Activated CD4-positive, alpha-beta T cell treated with anti-CD3 and anti-CD28 coated beads for 4 hours (primary cell): ENCODE measurements at regions not wholly inside any gene's neighbourhood (a gene's known extent, or its start where the extent isn't known, plus 50 kb on each side); places are given as distances from the start of the nearest gene placed in this dataset.

Experiments
- DNase-seq, 2 donors: peaks; one replicate each; pipeline ENCODE4 v3.0.0-alpha.2; 2020

DNA sequence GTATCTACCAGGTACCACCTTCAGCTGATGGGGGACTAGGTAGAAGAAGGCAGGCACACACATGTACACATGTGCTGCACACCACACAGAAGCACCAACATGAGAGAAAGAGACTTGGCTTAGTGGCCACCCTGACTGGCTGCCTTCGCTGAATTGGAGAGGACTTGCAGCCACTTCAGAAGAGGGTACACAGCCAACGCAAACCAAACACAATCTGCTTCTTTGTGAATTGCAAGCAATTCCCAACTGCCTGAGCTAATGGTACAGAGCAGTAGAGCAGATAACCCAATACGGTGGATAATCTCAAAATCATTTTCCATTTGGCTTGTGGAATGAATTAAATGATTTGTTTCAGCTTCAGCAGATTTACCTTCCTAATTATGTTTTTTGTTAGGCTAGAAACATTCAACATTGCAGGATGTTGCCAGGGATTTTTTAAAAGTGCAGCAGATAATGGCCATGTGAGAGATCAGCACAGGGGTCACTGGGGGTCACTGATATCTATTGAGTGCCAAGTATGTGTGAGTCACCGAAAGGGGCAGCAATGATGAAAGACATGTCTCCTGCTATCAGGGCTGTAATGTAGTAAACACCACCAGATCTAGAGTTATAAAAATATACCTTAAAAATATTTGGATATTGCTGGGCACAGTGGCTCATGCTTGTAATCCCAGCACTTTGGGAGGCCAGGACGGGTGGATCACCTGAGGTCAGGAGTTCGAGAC lies 652.6 kb downstream of the BCL11A start:
- no peak for DNase-seq

DNA sequence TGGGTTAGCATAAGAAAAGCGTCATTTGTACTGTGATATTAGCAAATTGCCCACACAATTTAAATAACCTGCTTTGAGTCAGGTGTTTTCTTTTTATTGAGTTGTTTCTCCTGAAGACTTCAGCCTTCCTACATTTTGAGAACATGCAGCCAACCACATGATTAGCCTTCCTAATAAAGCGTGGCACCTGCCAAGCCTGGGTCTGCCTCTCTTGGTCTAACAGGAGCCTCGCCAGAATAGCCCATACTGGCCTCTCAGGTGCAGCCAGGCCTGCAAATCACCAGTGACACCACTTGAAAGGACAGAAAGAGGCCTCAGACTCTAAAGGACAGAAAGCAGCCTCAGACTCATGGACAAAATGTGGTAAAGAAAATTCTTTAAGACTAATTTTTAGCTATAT lies 653.8 kb downstream of the BCL11A start:
- no peak for DNase-seq

DNA sequence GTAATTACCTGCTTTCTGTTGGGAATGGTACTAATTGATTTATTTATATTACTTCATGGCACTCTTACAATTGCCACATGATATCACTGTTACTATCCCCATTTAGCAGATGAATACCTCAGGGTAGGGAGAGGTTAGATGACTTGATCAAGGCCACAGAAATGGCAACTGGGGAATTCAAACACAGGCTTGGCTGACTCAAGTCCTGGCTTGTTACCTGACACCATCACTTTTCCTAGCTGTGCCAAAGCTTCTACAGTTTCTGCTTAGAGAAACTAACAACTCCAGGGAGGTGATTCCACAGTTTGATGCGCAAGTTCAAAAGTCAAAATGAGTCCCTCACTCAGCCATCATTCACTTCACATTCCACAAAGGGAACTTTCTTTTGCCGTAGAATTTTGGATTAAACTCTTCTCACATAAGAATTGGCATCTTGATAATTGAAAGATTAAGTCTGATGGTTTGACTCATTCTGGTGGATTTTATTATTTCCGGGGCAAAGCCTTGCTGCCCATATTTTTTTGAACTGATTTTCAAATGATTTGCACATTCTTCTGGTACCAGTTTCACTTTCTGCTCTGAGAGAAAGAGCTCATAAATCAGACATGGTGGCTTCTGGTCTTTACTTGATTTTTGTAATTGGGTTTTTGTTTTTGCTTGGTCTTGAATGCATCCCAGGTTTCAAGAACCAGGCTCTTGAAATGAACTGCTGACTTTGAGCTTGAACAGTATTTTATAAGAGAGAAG lies 656.8 kb downstream of the BCL11A start:
- no peak for DNase-seq

DNA sequence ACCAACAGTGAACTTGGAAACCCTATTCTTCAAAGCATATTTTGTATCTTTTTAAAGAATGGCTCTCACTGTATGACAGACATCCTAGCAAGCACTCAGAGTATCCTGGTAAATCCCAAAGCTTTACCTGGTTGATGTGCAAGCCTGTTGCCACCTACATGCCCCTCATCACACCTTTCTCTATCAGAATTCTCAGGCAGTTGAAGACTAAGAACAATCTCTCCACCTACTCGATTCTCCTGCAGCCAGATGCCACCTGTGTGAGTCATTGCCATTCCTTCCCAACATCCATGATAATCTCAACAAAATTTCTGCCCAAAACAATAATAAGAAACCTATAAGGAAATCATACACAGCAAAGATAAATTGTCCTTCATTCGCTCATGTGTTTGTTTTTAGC lies 659.8 kb downstream of the BCL11A start:
- DNase-seq: no peak

DNA sequence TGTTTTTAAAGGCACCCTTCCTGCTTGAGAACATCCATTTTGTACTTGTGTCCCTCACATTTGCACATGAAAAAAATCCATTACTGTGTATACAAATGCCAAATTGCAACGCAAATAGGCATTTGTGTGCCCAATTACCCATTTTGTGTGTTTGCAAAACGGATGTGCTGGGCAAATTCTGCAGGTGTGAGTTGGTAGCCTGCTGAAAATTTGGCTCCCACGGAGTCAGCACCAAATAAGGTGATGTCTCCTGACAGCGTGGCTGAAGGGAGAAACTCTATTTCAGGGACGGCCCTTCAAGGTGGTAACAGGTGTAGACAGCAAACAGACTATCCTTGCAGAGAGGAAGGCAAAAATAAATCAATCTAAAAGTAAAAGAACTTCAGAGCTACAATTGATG lies 661.1 kb downstream of the BCL11A start:
- no peak for DNase-seq

DNA sequence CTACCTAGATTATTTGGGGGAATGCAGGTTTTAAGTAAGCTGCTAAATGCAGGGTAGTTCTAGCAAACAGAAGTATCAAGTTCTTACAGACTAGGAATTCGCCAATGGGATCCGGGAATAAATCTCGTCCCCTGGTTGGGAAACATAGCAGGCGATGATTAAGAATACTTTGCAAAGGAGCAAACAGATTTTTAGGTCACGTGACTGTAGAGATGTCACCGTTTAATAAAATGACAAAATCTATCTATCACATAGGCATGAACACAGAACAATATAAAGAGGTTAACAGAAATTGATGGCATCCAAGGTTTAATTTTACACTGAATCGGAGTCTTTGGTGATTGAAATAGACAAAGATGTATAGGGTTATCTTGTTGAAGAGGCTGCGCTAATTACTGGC lies 664.1 kb downstream of the BCL11A start:
- no peak for DNase-seq

DNA sequence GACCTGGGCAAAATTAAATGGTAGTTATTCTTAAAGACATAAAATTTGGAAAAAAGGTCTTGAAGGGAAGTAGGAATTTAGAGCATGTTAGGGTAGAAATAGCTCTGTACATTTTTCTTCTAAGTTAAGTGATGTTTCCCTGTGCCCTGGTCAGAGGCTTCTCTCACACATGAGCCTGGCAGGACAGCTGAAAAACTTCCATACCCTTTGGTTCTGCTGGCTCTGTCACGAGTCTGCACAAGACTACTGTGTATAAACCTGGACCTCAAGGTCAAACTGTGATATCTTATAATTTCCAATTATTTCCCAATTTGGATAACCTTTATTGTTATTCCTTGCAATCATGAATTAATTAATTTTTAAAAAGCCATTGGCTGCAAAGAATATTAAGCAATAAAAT lies 664.7 kb downstream of the BCL11A start:
- no peak for DNase-seq

DNA sequence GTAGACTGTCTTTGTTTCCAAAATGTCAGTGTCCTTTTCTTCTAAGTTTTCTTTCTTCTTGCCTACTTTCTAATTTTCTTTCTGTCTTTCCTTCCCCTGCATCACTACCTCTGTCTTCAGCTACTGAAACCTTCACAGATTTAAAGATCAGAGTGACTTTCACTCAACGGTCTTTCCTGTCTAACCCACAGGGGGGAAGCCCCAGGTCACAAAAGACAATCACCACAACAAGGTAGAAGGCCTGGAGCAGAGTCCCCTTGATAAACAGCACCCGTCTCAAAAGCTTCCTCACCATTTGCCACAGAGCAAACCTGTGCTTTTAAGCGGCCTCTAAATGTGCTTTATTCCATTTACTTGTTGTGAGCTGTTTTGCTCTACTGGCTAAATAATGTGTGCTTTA lies 665.4 kb downstream of the BCL11A start:
- peak; percentile 17 for DNase-seq

DNA sequence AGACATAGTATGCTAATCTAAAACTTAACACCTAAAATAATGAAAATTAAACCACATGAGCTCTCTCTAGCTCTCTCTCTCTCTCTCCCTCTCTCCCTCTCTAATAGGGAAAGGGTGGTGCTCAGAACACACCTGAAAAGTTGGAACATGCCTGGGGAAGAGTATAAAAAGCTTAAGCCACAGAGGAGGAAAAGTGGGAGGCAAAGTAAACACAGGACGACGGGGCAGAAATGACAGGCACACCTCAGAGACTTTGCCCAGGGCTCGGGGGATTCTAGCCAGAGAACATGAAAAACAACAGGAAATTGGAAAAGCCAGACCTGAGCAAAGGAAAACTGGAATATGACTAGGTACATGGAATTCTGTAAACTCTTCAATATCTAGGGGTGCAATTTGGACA lies 666.1 kb downstream of the BCL11A start:
- no peak for DNase-seq

DNA sequence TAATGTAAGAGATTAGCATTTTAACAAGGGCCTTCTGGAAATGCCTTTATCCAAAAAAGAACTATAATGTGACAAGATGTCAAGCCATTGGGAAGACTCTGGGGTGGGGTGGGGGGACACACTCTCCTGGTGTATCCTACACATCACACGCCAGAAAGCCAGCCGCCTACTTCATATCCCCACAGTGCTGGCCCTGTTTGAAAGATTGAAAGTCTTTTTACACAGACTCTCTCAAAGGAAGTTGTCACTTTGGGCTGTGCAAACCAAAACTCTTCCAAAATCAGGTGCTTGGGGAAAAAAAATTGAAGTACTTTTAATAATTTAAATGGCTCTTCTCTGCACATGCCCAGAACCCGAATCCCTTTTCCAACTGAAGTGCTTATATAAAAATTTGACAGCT lies 666.7 kb downstream of the BCL11A start:
- DNase-seq: no peak

DNA sequence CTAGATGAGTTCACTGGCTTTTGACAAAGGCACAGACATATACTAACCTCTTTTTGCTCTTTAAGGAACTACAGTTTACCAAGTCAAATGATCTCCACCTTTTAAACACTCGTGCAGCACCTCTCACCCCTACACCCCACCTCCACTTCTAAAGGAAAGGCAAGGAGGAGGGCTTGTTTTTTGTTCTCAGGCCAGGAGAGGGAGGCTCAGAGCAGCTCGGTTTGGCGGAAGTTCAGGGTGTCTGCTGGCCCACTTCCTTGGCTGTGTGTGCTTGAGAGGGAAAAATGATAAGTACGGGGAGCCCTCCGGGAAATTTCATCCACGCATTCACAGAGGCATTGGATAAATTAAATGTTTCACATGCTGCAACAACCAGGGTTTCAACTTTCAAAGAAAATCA lies 667.9 kb downstream of the BCL11A start:
- no peak for DNase-seq

DNA sequence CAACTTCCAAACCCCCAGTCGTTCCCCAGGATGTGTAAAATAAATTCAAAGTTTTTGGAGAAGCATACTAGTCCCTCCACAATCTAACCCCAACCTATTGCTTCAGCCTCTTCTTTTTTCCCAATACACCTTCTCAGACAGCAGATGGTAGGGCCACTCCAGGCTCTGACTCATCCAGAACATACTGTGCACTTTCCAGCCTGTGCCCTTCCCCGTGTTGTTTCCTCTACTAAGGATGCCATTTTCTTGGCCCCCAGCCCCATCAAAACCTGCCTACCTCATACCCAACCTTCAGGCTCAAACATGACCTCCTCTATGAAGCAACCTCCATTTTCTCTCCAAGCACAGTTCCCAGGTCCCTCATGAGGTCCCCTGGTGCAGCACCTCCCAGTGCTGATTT lies 669.3 kb downstream of the BCL11A start:
- no peak for DNase-seq

DNA sequence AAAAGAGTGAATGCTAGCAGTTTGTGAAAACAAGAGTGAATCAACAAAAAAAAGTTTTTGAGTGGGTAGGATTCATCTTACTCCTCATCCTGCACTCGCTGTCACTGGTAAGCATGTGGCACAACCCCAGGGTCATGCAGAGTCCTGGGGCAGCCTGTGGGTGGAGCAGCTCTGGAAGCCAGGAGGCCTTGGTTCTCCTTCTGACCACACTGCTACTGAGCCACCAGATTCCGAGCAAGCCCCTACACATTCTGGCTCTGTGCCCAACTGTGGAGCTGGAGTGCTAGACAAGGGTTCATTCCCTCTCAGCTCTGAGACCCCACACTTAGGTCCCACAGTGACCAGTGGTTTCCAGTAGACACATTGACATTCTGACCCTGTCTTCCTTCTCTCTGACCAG lies 670.6 kb downstream of the BCL11A start:
- no peak for DNase-seq

DNA sequence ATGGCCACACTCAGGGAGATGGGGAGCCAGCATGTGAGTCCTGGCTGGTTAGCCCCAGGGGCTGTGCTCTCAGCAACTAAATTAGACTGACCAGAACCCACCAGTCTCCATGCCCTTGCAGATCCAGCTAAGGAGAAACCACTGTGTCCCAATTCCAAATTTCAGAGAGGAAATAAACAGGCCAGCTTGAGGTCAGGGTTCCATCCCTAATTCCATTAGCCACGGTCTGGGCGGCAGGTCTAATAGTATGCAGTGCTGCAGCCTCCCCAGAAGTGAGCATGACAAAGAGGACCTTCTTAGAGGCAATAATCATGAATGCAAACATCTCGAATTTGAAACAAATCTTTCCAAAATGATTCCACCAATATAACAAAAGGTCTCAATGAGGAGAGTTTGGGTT lies 671.2 kb downstream of the BCL11A start:
- no peak for DNase-seq

DNA sequence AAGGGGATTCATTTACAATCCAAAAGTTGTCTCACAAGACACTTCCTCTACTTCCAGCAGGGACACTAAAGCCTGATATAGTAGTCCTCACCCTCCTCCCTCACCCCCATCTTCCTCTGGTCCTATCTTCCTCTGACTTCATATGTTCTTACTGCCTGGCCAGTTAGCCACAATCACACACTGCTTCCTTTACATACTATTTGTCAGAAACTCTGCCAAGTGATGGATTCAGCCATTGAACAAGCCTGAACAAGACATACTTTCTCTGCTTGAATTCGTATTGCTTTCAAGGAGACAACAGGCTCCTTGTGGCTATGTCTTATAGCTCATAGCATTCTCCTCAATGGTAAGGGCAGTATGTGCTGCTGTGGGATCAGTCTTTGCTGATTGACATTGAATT lies 672.2 kb downstream of the BCL11A start:
- no peak for DNase-seq

DNA sequence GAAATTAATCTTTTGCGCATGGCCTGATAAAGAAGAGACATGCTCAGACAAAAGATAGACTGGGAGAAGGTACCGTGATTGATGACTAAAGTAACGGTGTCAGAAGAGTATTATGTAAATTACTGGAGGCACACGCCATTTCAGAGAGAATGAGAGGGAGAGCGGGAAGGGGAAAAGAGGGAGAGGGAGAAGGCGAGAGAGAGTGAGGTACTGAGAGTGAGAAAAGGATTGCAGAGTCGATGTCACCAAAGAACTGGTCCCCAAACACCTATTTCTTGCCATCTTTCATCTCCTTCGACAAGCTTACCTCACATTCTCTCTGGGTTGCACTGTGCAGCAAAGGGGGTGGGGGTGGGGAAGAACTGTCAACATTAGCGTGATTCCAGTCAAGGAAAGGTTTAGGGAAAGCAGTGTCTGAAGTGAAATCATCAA lies 673.7 kb downstream of the BCL11A start:
- no peak for DNase-seq

DNA sequence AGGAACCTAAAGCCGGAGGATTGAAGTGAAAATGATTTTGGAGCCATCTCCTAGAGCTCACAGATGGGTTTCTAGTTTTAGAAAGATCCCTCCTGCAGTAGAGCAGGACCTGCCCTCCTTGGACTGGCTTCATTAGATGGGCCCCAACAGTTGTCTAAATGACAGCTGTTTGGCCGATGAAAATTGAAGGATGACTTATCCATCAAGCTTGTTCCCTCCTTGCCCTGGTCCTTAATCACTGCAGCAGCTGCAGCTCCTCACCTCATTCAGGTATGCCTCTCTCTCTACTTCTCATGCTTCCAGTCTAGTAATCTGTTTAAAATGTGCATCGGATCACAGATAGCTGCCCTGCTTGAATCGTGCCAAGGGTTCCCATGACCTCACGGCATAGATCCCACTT lies 677.6 kb downstream of the BCL11A start:
- DNase-seq: no peak

DNA sequence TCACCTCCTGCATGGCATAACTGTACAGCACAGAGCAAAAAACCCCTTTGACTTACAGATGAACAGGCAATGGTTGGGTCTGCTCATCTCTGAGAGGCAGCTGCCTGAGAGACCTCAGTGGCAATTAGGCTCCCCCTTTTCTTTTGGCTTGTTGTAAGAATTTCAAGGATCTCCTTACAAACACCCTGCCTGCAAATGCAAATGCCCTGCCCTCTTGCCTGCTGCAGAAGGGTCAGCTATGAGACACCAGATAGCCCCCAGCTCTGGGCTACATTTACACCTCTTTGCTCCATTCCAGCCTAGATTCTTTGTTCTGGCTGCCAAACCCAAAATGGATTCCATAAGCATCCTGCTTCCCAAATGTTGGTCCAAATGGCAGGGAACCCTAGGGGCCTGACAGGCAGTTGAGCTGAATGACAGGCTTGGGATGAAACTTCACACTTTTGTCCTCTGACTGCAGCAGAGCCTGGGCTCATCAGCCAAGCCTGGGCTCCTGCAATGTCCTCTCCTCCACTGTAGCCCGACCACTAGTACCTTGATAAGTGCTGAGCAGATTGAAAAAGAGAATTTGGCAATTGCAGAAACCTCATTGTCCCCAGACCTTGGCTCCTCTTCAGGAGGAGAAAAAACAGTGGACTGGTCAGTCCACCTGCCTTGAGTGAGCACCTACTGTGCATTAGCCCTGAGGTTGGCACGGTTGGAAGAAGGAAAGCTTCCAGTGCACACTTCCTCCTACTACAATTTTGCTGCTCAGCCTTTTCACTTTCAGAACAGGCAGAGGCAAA lies 678.3 kb downstream of the BCL11A start:
- no peak for DNase-seq

DNA sequence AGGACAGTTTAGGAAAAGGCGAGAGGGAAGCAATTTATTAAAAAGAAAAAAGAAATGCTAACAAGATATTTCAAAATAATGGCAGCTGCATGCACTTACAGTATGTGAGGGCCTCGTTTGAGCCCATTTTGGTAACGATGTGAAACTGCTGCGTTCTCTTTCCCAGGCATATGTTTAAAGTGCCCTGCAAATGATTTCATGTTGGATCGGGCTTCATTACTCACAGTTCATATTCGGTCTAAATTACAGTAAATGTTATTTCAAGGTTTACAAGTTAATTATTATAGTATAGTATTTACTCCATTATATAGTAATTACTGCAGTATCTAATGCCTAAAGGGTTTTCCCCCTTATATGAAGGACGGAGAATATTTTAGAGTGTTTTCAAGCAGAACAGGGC lies 679.1 kb downstream of the BCL11A start:
- no peak for DNase-seq

DNA sequence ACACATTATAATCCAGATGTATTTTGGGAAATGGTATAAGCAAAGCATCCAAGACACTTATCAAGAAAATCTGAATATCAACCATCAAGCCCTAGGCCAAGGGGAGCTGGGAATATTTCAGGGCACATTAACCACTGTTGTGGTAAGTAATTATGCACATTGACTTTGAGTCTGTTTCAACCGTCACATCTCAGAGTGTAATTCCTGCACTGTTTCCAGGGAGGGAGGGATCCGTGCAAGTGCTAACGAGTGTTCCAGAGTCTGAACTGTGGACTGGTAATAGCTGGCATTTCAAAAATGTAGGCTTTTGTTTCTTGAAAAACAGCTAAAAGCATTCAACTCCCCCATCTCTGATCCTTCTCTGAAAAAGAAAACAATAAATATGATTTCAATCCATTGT lies 681.6 kb downstream of the BCL11A start:
- DNase-seq: no peak

DNA sequence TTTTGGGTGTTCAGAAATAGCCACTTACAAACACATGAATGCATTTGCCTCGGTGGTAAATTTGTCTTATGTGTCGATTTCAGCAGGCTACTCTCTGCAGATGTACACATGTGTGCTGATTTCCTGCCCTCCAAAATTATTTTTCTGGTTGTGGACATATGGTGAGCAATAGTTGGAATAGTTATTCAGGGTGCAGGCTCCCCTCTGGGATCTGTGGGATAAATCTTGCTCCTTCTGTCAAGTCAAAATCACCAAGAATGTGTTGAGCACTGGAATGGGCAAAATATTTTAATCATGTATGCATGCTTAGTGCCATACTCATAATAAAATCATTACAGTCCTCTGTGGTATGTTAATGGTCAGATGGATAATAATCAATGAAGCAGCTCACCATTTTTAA lies 684.5 kb downstream of the BCL11A start:
- DNase-seq: no peak

DNA sequence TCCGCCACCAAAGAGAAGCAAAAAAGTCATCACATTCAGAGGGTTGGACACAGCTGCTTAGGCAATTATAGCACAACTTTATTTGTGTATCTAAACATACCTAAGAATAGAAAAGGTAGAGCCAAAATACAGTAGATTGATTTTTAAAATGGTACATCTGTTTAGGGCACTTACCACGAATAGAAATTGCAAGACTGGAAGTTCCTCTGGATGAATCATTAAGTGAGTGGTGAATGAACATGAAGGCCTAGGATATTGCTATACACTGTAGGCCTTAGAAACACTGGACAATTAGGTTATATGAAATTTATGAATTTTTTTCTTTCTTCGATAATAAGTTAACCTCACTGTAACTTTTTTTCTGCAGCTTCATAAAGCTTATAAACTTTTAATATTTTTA lies 687.0 kb downstream of the BCL11A start:
- no peak for DNase-seq

DNA sequence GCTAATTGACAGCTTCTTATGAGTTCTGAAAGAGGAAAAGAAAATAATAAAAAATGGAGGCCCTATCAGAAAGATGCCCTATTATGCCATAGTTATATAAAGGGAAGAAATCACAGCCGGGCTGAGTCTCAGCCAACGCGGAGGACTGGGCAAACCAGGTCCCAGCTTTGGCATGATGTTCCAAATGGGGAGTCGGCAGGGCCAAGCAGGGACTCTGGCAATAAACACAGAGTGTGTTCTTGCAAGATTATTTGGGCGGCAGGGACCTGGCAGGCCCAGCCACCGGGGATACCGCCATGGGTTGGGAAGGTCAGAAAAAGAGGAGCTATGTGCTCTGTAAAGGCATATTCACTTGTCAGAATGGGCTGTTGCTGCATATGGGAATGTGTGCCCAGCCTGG lies 694.9 kb downstream of the BCL11A start:
- DNase-seq: no peak

DNA sequence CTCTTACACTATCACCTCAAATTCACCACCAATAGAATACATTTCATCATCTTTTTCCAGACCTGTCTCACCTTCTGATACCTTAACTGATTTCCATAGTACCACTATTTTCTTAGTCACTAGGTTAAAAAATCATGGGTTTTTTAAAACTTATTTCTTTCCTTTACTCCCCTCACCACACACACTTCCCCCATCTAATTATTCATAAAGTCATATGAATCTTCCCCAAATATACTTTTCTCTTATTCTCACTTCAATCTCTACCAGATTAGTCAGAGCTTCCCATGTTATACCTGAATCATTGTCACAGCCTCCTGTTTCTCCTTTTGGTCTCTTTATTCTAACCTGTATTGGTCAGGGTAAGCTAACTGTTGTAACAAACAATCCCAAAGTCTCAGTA lies 696.3 kb downstream of the BCL11A start:
- DNase-seq: no peak
